IMR-90 (cell line): ENCODE measurements at regions not wholly inside any gene's neighbourhood (a gene's known extent, or its start where the extent isn't known, plus 50 kb on each side); places are given as distances from the start of the nearest gene placed in this dataset.

Experiments used
- ATAC-seq: fragments of 200-7000 bp; cut with Tn5 transposase; 2 replicates; pipeline ENCODE4 v1.9.1; 2020; ENCODE audit warnings: low read depth, mild to moderate bottlenecking, moderate library complexity
- BruUV-seq: library from RNA; stranded (reverse); fragments of 400-500 nt; replicated peaks from 2 replicates; lab custom pipeline; 2021; lab: Mats Ljungman, UMichigan
- CTCF ChIA-PET: fragments of 300-600 bp; formaldehyde crosslinking; extraction: SDS; loops from one replicate; lab custom pipeline; 2021; ENCODE audit warnings: antibody characterized with exemption; lab: Yijun Ruan, JAX
- POLR2A ChIA-PET: fragments of 300-600 bp; sonication (Branson Sonifier 250); formaldehyde crosslinking; loops from one replicate; lab custom pipeline; 2022; ENCODE audit warnings: antibody characterized with exemption; ENCODE audit not compliant: unreplicated experiment; lab: Charles Lee
- DNase-seq: peaks from one replicate; pipeline ENCODE4 v3.0.0; 2013
- H2AFZ ChIP-seq: replicated peaks from 2 replicates; pipeline ENCODE3; 2013; ENCODE audit warnings: low read length, mild to moderate bottlenecking; ENCODE audit not compliant: poor library complexity
- H2AK5ac ChIP-seq: 2 replicates; pipeline ENCODE4 v1.6.1; 2013; ENCODE audit warnings: low read depth, low read length, inconsistent platforms
- H2AK9ac ChIP-seq: replicated peaks from 2 replicates; pipeline ENCODE3; 2013; ENCODE audit warnings: mild to moderate bottlenecking, low read depth, low read length, moderate library complexity; ENCODE audit not compliant: poor library complexity
- H2BK120ac ChIP-seq: 2 replicates; pipeline ENCODE4 v1.6.1; 2013; ENCODE audit warnings: low read depth, low read length, inconsistent platforms
- H2BK15ac ChIP-seq: 3 replicates; pipeline ENCODE4 v1.6.1; 2013; ENCODE audit warnings: low read depth, low read length, inconsistent platforms
- H2BK20ac ChIP-seq: 2 replicates; pipeline ENCODE4 v1.6.1; 2013; ENCODE audit warnings: low read depth, mild to moderate bottlenecking, inconsistent platforms, low read length, moderate library complexity
- H2BK5ac ChIP-seq: 2 replicates; pipeline ENCODE4 v1.6.1; 2013; ENCODE audit warnings: mild to moderate bottlenecking, low read depth, low read length, inconsistent platforms; ENCODE audit not compliant: poor library complexity, severe bottlenecking
- H3K14ac ChIP-seq: replicated peaks from 2 replicates; pipeline ENCODE4 v1.6.1; 2013; ENCODE audit warnings: low read depth, low read length, inconsistent platforms
- H3K18ac ChIP-seq: 2 replicates; pipeline ENCODE4 v1.6.1; 2013; ENCODE audit warnings: low read depth, low read length, control low read depth
- H3K23ac ChIP-seq: 2 replicates; pipeline ENCODE4 v1.6.1; 2013; ENCODE audit warnings: low read depth, low read length, inconsistent platforms
- H3K27ac ChIP-seq: 2 replicates; pipeline ENCODE4 v1.5.1; 2013; ENCODE audit warnings: mild to moderate bottlenecking, control low read depth, low read length; ENCODE audit not compliant: insufficient read depth
- H3K27me3 ChIP-seq: 2 replicates; pipeline ENCODE4 v1.6.1; 2013; ENCODE audit warnings: low read length; ENCODE audit not compliant: control insufficient read depth, insufficient read depth
- H3K36me3 ChIP-seq: 2 replicates; pipeline ENCODE4 v1.6.1; 2013; ENCODE audit warnings: low read length, mixed read lengths; ENCODE audit not compliant: control insufficient read depth, insufficient read depth
- H3K4ac ChIP-seq: 2 replicates; pipeline ENCODE4 v1.6.1; 2013; ENCODE audit warnings: low read depth, low read length, inconsistent platforms
- H3K4me1 ChIP-seq: 2 replicates; pipeline ENCODE4 v1.6.1; 2013; ENCODE audit warnings: low read length, mixed read lengths; ENCODE audit not compliant: control insufficient read depth, insufficient read depth
- H3K4me2 ChIP-seq: 2 replicates; pipeline ENCODE4 v1.6.1; 2013; ENCODE audit warnings: low read depth, mild to moderate bottlenecking, control low read depth, low read length, moderate library complexity
- H3K4me3 ChIP-seq: 2 replicates; pipeline ENCODE4 v1.5.1; 2013; ENCODE audit warnings: low read depth, mild to moderate bottlenecking, control low read depth, low read length, moderate library complexity; ENCODE audit not compliant: insufficient read depth
- H3K56ac ChIP-seq: 2 replicates; pipeline ENCODE4 v1.6.1; 2013; ENCODE audit warnings: low read length, inconsistent platforms; ENCODE audit not compliant: insufficient read depth; ENCODE audit errors: extremely low read depth
- H3K79me1 ChIP-seq, 2 experiments: 2 replicates each; pipeline ENCODE4 v1.6.1; 2013; ENCODE audit warnings: low read length in 2 of 2, inconsistent platforms in 1 of 2, low read depth in 1 of 2
- H3K9ac ChIP-seq: 2 replicates; pipeline ENCODE4 v1.6.1; 2013; ENCODE audit warnings: low read depth, low read length, control low read depth
- H3K9me1 ChIP-seq: 2 replicates; pipeline ENCODE4 v1.6.1; 2013; ENCODE audit warnings: low read length, inconsistent platforms; ENCODE audit not compliant: insufficient read depth
- H3K9me3 ChIP-seq: 2 replicates; pipeline ENCODE4 v1.6.1; 2013; ENCODE audit warnings: low read length; ENCODE audit not compliant: control insufficient read depth, insufficient read depth
- H4K20me1 ChIP-seq: 2 replicates; pipeline ENCODE4 v1.6.1; 2013; ENCODE audit warnings: low read length, inconsistent platforms; ENCODE audit not compliant: insufficient read depth
- H4K5ac ChIP-seq: 2 replicates; pipeline ENCODE4 v1.6.1; 2013; ENCODE audit warnings: mild to moderate bottlenecking, low read depth, low read length, control low read depth
- H4K8ac ChIP-seq, 2 experiments: 2 replicates each; pipeline ENCODE4 v1.6.1; 2013; ENCODE audit warnings: low read depth in 2 of 2, low read length in 2 of 2, control low read depth in 1 of 2, inconsistent platforms in 1 of 2
- H4K91ac ChIP-seq: 2 replicates; pipeline ENCODE4 v1.6.1; 2013; ENCODE audit warnings: low read depth, low read length, inconsistent platforms; ENCODE audit not compliant: insufficient read depth
- BHLHE40 ChIP-seq: fragments of 150-350 bp; IDR thresholded peaks from 2 replicates; pipeline ENCODE4 v1.6.1; 2016; ENCODE audit warnings: mild to moderate bottlenecking, low read depth, low read length
- FOS ChIP-seq: fragments of 150-350 bp; IDR thresholded peaks from 2 replicates; pipeline ENCODE4 v1.6.1; 2016; ENCODE audit warnings: low read depth, low read length
- NFE2L2 ChIP-seq: fragments of 150-350 bp; IDR thresholded peaks from 2 replicates; pipeline ENCODE4 v1.6.1; 2016; ENCODE audit warnings: low read depth, mild to moderate bottlenecking, low read length
- RAD21 ChIP-seq: IDR thresholded peaks from 2 replicates; pipeline ENCODE4 v1.6.1; 2012; ENCODE audit warnings: low read length, improper control_type of control experiment
- RCOR1 ChIP-seq: IDR thresholded peaks from 2 replicates; pipeline ENCODE4 v1.6.1; 2012; ENCODE audit warnings: mild to moderate bottlenecking, low read length, improper control_type of control experiment; ENCODE audit not compliant: insufficient replicate concordance
- RFX5 ChIP-seq: IDR thresholded peaks from 2 replicates; pipeline ENCODE4 v1.8.0; 2012; ENCODE audit warnings: low read depth, mild to moderate bottlenecking, low read length, moderate library complexity
- USF2 ChIP-seq: fragments of 150-350 bp; IDR thresholded peaks from 2 replicates; pipeline ENCODE4 v1.6.1; 2017; ENCODE audit warnings: mild to moderate bottlenecking, antibody characterized with exemption, low read length, low read depth
- WGBS, 2 experiments: methylation state at CpG; one replicate each; pipeline versions ENCODE4 v1.1.5 to v1.1.7; 2013; ENCODE audit warnings: missing lambda C conversion rate in 2 of 2; ENCODE audit not compliant: insufficient read length in 1 of 2; ENCODE audit errors: extremely low coverage in 2 of 2; 5-methylcytosine and 5-hydroxymethylcytosine counted together
- dilution Hi-C: fragments of 300-500 bp; cut with HindIII; formaldehyde crosslinking; loops from one replicate; pipeline ENCODE4 v1.14.3; 2018; ENCODE audit warnings: low sequenced_read_pairs; ENCODE audit not compliant: unreplicated experiment
- in situ Hi-C: fragments of 300-500 bp; cut with MboI; formaldehyde crosslinking; loops from 3 replicates; pipeline ENCODE4 v1.14.3; 2019; ENCODE audit warnings: low sequenced_read_pairs, inconsistent platforms, mixed read lengths
- intact Hi-C: fragments of 100-400 bp; cut with micrococcal nuclease; formaldehyde crosslinking; loops from 2 replicates; pipeline ENCODE4 v1.10.0; 2022

- Histone ChIP-seq H3K4me1 (no peaks in the 10 kb centered on the region), H3K18ac (no peak overlapping the region), H3K4me2 (no peak overlapping the region), H2BK15ac (no peak overlapping the region), H3K9ac (no peak overlapping the region), H3K4ac (no peak overlapping the region), H4K8ac (no peak overlapping the region), H2BK20ac (no peak overlapping the region), H4K20me1 (no peaks in the 10 kb centered on the region), H3K27ac (no peak overlapping the region), H2AK9ac (no peak overlapping the region), H2BK5ac (no peak overlapping the region), H3K79me1 (no peaks in the 10 kb centered on the region; a peak in 1 of 4 replicates), H3K9me3 (no peaks in the 10 kb centered on the region), H3K9me1 (no peaks in the 10 kb centered on the region), H3K4me3 (no peak overlapping the region), H2AFZ (no peak overlapping the region), H3K23ac (no peak overlapping the region), H4K91ac (no peak overlapping the region), H3K27me3 (no peaks in the 10 kb centered on the region), H3K56ac (no peak overlapping the region), H3K36me3 (no peaks in the 10 kb centered on the region), H2BK120ac (no peak overlapping the region), H3K14ac (no peak overlapping the region), H4K5ac (no peak overlapping the region), H2AK5ac (no peak overlapping the region)
- ChIA-PET CTCF (no interaction called here), POLR2A (interaction anchor here (0.5 kb wide), 1 partner anchor 346 kb away, joined by 3 read pairs; no protein-coding TSS in a partner anchor)
- in situ Hi-C loops: no loop called here
- dilution Hi-C loops: no loop called here
- DNase-seq: no peak
- no TSS peak for BruUV-seq
- 20% methylated on average over 1 of the region's 3 CpGs; no CpG with 5 or more reads in 1 of the 2 experiments for whole genome bisulfite sequencing, 2 experiments
- no peak for ATAC-seq
- intact Hi-C loops: no loop called here
- TF ChIP-seq RCOR1 (no peak), FOS (no peak), BHLHE40 (no peak), RAD21 (no peak), RFX5 (no peak), USF2 (no peak), NFE2L2 (no peak)
Observed at GRCh38 chr14:34187519-34188044, 236.7 kb upstream of the EGLN3 start.
